Gastroesophageal sphincter (tissue), 3 donors: ENCODE measurements at regions not wholly inside any gene's neighbourhood (a gene's known extent, or its start where the extent isn't known, plus 50 kb on each side); places are given as distances from the start of the nearest gene placed in this dataset.

Source experiments
- EP300 ChIP-seq: sonication (generic); formaldehyde crosslinking; IDR thresholded peaks from one replicate; pipeline ENCODE4 v1.6.1; 2017; ENCODE audit warnings: antibody characterized with exemption, mild to moderate bottlenecking
- POLR2A ChIP-seq, 2 donors: fragments of 450-650 bp; IDR thresholded peaks; one replicate each; pipeline ENCODE4 v1.6.1; 2017; ENCODE audit warnings: antibody characterized with exemption in 2 of 2, mild to moderate bottlenecking in 2 of 2, moderate library complexity in 1 of 2
- POLR2AphosphoS5 ChIP-seq: sonication (generic); formaldehyde crosslinking; IDR thresholded peaks from one replicate; pipeline ENCODE4 v1.6.1; 2017; ENCODE audit warnings: antibody characterized with exemption
- TF ChIP-seq, protein P1 (sequence below), 4 experiments: fragments of 200-600 bp in 2 of 4; fragments of 450-650 bp in 2 of 4; sonication (generic) in 1 of 4; IDR thresholded peaks; one replicate each; pipeline ENCODE4 v1.5.1; 2017 to 2019; ENCODE audit warnings: antibody characterized with exemption in 4 of 4, mild to moderate bottlenecking in 2 of 4, moderate library complexity in 2 of 4

DNA sequence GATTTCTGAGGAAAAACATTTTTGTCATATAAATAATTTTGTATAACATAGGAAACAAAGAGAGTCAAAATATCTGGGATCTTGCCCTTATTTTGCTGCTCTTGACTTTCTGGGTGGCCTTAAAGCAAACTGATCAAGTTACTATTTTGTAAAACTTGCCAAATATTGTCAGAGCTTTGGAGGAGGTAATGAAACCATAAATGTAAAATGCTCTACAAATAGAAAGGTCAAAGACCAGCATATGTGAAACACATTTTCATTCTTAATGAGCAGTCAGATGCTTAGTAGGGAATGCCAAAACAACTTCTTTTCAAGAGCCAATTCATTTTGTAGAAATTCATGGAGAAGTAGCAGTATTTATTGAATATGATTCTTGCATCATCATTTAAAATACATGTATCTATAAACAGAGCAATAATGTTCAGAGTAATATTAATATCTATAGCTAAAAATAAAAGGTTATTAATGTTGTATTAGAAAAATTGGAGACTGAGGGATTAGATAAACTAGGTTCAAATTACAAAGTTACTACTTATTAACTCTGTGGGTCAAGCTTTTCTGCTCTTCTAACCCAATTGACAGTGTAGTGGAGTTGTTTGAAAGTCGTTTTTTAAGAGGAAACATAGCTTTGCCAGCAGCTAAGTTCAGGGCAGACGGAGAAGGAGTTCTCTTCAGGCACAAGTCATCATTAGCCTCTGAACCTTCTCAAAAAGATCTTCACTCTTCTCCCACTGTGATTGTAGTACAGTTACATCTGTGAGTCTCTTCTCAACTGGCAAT is 2053.1 kb downstream of the EFNA5 start:
- TF ChIP-seq, protein P1, sequence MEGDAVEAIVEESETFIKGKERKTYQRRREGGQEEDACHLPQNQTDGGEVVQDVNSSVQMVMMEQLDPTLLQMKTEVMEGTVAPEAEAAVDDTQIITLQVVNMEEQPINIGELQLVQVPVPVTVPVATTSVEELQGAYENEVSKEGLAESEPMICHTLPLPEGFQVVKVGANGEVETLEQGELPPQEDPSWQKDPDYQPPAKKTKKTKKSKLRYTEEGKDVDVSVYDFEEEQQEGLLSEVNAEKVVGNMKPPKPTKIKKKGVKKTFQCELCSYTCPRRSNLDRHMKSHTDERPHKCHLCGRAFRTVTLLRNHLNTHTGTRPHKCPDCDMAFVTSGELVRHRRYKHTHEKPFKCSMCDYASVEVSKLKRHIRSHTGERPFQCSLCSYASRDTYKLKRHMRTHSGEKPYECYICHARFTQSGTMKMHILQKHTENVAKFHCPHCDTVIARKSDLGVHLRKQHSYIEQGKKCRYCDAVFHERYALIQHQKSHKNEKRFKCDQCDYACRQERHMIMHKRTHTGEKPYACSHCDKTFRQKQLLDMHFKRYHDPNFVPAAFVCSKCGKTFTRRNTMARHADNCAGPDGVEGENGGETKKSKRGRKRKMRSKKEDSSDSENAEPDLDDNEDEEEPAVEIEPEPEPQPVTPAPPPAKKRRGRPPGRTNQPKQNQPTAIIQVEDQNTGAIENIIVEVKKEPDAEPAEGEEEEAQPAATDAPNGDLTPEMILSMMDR (IDR thresholded peaks at IDR 0.05): no peak
- TF ChIP-seq POLR2AphosphoS5: no peak
- no peak for TF ChIP-seq EP300
- no peak for TF ChIP-seq POLR2A (IDR thresholded peaks at IDR 0.05)
